Right hindlimb (tissue), 1 donor: ENCODE measurements at regions not wholly inside any gene's neighbourhood (a gene's known extent, or its start where the extent isn't known, plus 50 kb on each side); places are given as distances from the start of the nearest gene placed in this dataset.
"Not testable (repeated sequence)": the region's sequence is repeated elsewhere in the genome, so short reads cannot be mapped to it uniquely, and the experiment has no call there.

Experiments
- DNase-seq: peaks from one replicate; pipeline ENCODE4 v3.0.0-alpha.2; 2018

- no peak for DNase-seq
Observed at GRCh38 chr16:52033992-52034391, 513.0 kb downstream of the TOX3 start.

GRCh38 chr16:52022980-52023379 lies 524.0 kb downstream of the TOX3 start:
- no peak for DNase-seq

- DNase-seq = no peak
Observed at GRCh38 chr16:52022177-52022576, 524.8 kb downstream of the TOX3 start.

- no peak for DNase-seq
Observed at GRCh38 chr16:52016387-52016786, 530.6 kb downstream of the TOX3 start.

GRCh38 chr16:52005551-52005950 lies 541.4 kb downstream of the TOX3 start:
- no peak for DNase-seq

- DNase-seq = no peak
Observed at GRCh38 chr16:52004343-52004742, 542.6 kb downstream of the TOX3 start.

- no peak for DNase-seq
Observed at GRCh38 chr16:52002026-52002425, 544.9 kb downstream of the TOX3 start.

GRCh38 chr16:51996516-51996915 lies 550.4 kb downstream of the TOX3 start:
- no peak for DNase-seq

- no peak for DNase-seq
Observed at GRCh38 chr16:51994597-51994996, 552.3 kb downstream of the TOX3 start.

GRCh38 chr16:51989637-51990230 lies 557.2 kb downstream of the TOX3 start:
- no peak for DNase-seq

- no peak for DNase-seq
Observed at GRCh38 chr16:51988977-51989376, 558.0 kb downstream of the TOX3 start.

- no peak for DNase-seq
Observed at GRCh38 chr16:51987519-51987918, 559.4 kb downstream of the TOX3 start.

- no peak for DNase-seq
Observed at GRCh38 chr16:51986717-51987116, 560.2 kb downstream of the TOX3 start.

- no peak for DNase-seq
Observed at GRCh38 chr16:51986301-51986700, 560.6 kb downstream of the TOX3 start.

GRCh38 chr16:51985126-51985525 lies 561.8 kb downstream of the TOX3 start:
- no peak for DNase-seq

- DNase-seq = no peak
Observed at GRCh38 chr16:51984395-51984794, 562.5 kb downstream of the TOX3 start.

GRCh38 chr16:51982715-51983680 lies 563.9 kb downstream of the TOX3 start:
- DNase-seq = peak; percentile 45

- DNase-seq = no peak
Observed at GRCh38 chr16:51981725-51982124, 565.2 kb downstream of the TOX3 start.

GRCh38 chr16:51977506-51977905 lies 569.4 kb downstream of the TOX3 start:
- not testable (repeated sequence) for DNase-seq

GRCh38 chr16:51971184-51971583 lies 575.8 kb downstream of the TOX3 start:
- DNase-seq = no peak

GRCh38 chr16:51968749-51969148 lies 578.2 kb downstream of the TOX3 start:
- no peak for DNase-seq

GRCh38 chr16:51967646-51968045 lies 579.3 kb downstream of the TOX3 start:
- DNase-seq = no peak

GRCh38 chr16:51960931-51961330 lies 586.0 kb downstream of the TOX3 start:
- no peak for DNase-seq

- no peak for DNase-seq
Observed at GRCh38 chr16:51953286-51953985, 593.5 kb downstream of the TOX3 start.
